ENCODE measurements at regions not wholly inside any gene's neighbourhood (a gene's known extent, or its start where the extent isn't known, plus 50 kb on each side); places are given as distances from the start of the nearest gene placed in this dataset.

- in situ Hi-C loops (cut with HindIII; ENCODE audit: low pct_unique_long_range_greater_than_20kb, low sequenced_read_pairs), result no loop called here
- no peak for DNase-seq (ENCODE audit: low read depth, low spot score)
These were observed 697.3 kb downstream of the NR2F2 start for GRCh38 chr15:97027772-97028171.

- in situ Hi-C loops (cut with HindIII; ENCODE audit: low pct_unique_long_range_greater_than_20kb, low sequenced_read_pairs), result no loop called here
- DNase-seq (ENCODE audit: low read depth, low spot score), result no peak
These were observed 699.8 kb downstream of the NR2F2 start for GRCh38 chr15:97030251-97030650.

- DNase-seq (ENCODE audit: low read depth, low spot score), result no peak
- in situ Hi-C loops (cut with HindIII; ENCODE audit: low pct_unique_long_range_greater_than_20kb, low sequenced_read_pairs), result no loop called here
These were observed 705.8 kb downstream of the NR2F2 start for GRCh38 chr15:97036301-97036700.

- DNase-seq (ENCODE audit: low read depth, low spot score), result no peak
- in situ Hi-C loops (cut with HindIII; ENCODE audit: low pct_unique_long_range_greater_than_20kb, low sequenced_read_pairs), result no loop called here
These were observed 706.6 kb downstream of the NR2F2 start for GRCh38 chr15:97037080-97037479.

- no peak for DNase-seq (ENCODE audit: low read depth, low spot score)
- in situ Hi-C loops (cut with HindIII; ENCODE audit: low pct_unique_long_range_greater_than_20kb, low sequenced_read_pairs), result no loop called here
These were observed 715.3 kb downstream of the NR2F2 start for GRCh38 chr15:97045666-97046421.

GRCh38 chr15:97052513-97052912 lies 722.0 kb downstream of the NR2F2 start:
- in situ Hi-C loops (cut with HindIII; ENCODE audit: low pct_unique_long_range_greater_than_20kb, low sequenced_read_pairs), result no loop called here
- no peak for DNase-seq (ENCODE audit: low read depth, low spot score)

GRCh38 chr15:97053635-97054034 lies 723.1 kb downstream of the NR2F2 start:
- in situ Hi-C loops (cut with HindIII; ENCODE audit: low pct_unique_long_range_greater_than_20kb, low sequenced_read_pairs), result no loop called here

GRCh38 chr15:97057503-97057902 lies 727.0 kb downstream of the NR2F2 start:
- no peak for DNase-seq (ENCODE audit: low read depth, low spot score)
- in situ Hi-C loops (cut with HindIII; ENCODE audit: low pct_unique_long_range_greater_than_20kb, low sequenced_read_pairs), result no loop called here

More at GRCh38 chr15:97053635-97054034, 723.1 kb downstream of the NR2F2 start:
- DNase-seq (ENCODE audit: low read depth, low spot score), result no peak

- no peak for DNase-seq (ENCODE audit: low read depth, low spot score)
- in situ Hi-C loops (cut with HindIII; ENCODE audit: low pct_unique_long_range_greater_than_20kb, low sequenced_read_pairs), result no loop called here
These were observed 728.8 kb downstream of the NR2F2 start for GRCh38 chr15:97059281-97059680.

- in situ Hi-C loops (cut with HindIII; ENCODE audit: low pct_unique_long_range_greater_than_20kb, low sequenced_read_pairs), result no loop called here
- DNase-seq (ENCODE audit: low read depth, low spot score), result no peak
These were observed 730.9 kb downstream of the NR2F2 start for GRCh38 chr15:97061392-97061791.

- in situ Hi-C loops (cut with HindIII; ENCODE audit: low pct_unique_long_range_greater_than_20kb, low sequenced_read_pairs), result no loop called here
- DNase-seq (ENCODE audit: low read depth, low spot score), result no peak
These were observed 741.2 kb downstream of the NR2F2 start for GRCh38 chr15:97071668-97072067.

- no peak for DNase-seq (ENCODE audit: low read depth, low spot score)
- in situ Hi-C loops (cut with HindIII; ENCODE audit: low pct_unique_long_range_greater_than_20kb, low sequenced_read_pairs), result no loop called here
These were observed 742.0 kb downstream of the NR2F2 start for GRCh38 chr15:97072545-97072944.

GRCh38 chr15:97076011-97076410 lies 745.5 kb downstream of the NR2F2 start:
- in situ Hi-C loops (cut with HindIII; ENCODE audit: low pct_unique_long_range_greater_than_20kb, low sequenced_read_pairs), result no loop called here

GRCh38 chr15:97077975-97078374 lies 747.5 kb downstream of the NR2F2 start:
- in situ Hi-C loops (cut with HindIII; ENCODE audit: low pct_unique_long_range_greater_than_20kb, low sequenced_read_pairs), result no loop called here
- DNase-seq (ENCODE audit: low read depth, low spot score), result no peak

More at GRCh38 chr15:97076011-97076410, 745.5 kb downstream of the NR2F2 start:
- no peak for DNase-seq (ENCODE audit: low read depth, low spot score)

- DNase-seq (ENCODE audit: low read depth, low spot score), result no peak
- in situ Hi-C loops (cut with HindIII; ENCODE audit: low pct_unique_long_range_greater_than_20kb, low sequenced_read_pairs), result no loop called here
These were observed 748.1 kb downstream of the NR2F2 start for GRCh38 chr15:97078591-97078990.

GRCh38 chr15:97081666-97082226 lies 751.2 kb downstream of the NR2F2 start:
- in situ Hi-C loops (cut with HindIII; ENCODE audit: low pct_unique_long_range_greater_than_20kb, low sequenced_read_pairs), result no loop called here
- no peak for DNase-seq (ENCODE audit: low read depth, low spot score)

- in situ Hi-C loops (cut with HindIII; ENCODE audit: low pct_unique_long_range_greater_than_20kb, low sequenced_read_pairs), result no loop called here
- DNase-seq (ENCODE audit: low read depth, low spot score), result no peak
These were observed 752.3 kb downstream of the NR2F2 start for GRCh38 chr15:97082830-97083229.

- in situ Hi-C loops (cut with HindIII; ENCODE audit: low pct_unique_long_range_greater_than_20kb, low sequenced_read_pairs), result no loop called here
- DNase-seq (ENCODE audit: low read depth, low spot score), result no peak
These were observed 754.1 kb downstream of the NR2F2 start for GRCh38 chr15:97084650-97085049.

- in situ Hi-C loops (cut with HindIII; ENCODE audit: low pct_unique_long_range_greater_than_20kb, low sequenced_read_pairs), result no loop called here
These were observed 755.2 kb downstream of the NR2F2 start for GRCh38 chr15:97085731-97086130.

More at GRCh38 chr15:97085731-97086130, 755.2 kb downstream of the NR2F2 start:
- DNase-seq (ENCODE audit: low read depth, low spot score), result no peak

Data from SK-MEL-5 (cell line).